KBM-7 (cell line): ENCODE measurements at regions not wholly inside any gene's neighbourhood (a gene's known extent, or its start where the extent isn't known, plus 50 kb on each side); places are given as distances from the start of the nearest gene placed in this dataset.
A peak's percentile ranks its signal among the peaks of the same experiment; 100 is the strongest.

Experiments used
- DNase-seq: peaks from one replicate; pipeline ENCODE4 v3.0.0-alpha.2; 2015
- in situ Hi-C: fragments of 300-500 bp; cut with MboI; formaldehyde crosslinking; loops from 2 replicates; pipeline ENCODE4 v1.14.3; 2020; ENCODE audit warnings: low sequenced_read_pairs, low pct_unique_long_range_greater_than_20kb, mixed read lengths

DNA sequence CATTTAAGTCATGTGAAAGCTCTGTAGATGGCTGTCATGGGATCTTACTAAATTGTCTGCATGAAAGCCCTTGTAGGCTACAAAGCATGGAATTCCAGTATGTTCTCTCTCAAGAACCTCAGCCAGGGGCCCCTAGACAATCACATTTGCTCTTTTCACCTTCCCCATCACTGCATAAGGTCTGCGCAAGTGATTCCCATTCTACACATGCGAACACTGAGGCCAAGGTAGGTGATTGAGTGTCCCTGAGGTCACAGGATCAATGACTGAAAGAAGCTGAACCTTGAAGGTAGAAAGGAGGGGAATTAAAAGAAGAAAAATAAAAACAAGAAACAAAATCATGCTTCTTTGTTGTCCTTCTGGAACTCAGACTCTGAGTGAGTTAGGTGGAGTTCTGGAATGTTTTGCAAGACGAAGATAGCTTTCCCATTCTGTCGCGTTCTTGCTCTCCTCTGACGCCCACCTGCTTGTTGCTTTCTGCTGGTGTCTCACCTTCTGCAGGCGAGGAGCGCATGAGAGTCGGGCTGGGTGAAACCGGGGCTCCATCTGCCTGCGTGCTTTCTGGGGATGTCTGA, 79.9 kb downstream of the SPRING1 start:
- in situ Hi-C loops: no loop called here
- DNase-seq: no peak

GRCh38 chr12:116656306-116656705, 81.6 kb downstream of the SPRING1 start:
- DNase-seq: no peak
- in situ Hi-C loops: no loop called here

- in situ Hi-C loops: no loop called here
- DNase-seq: no peak
Measured at GRCh38 chr12:116654226-116654743, 83.6 kb downstream of the SPRING1 start.

GRCh38 chr12:116651089-116651488, 86.8 kb downstream of the SPRING1 start:
- in situ Hi-C loops: no loop called here

GRCh38 chr12:116650585-116651087, 87.2 kb downstream of the SPRING1 start:
- DNase-seq: peak; percentile 67
- in situ Hi-C loops: no loop called here

More at GRCh38 chr12:116651089-116651488, 86.8 kb downstream of the SPRING1 start:
- DNase-seq: no peak

- in situ Hi-C loops: no loop called here
Measured at GRCh38 chr12:116650062-116650461, 87.8 kb downstream of the SPRING1 start.

GRCh38 chr12:116647813-116648212, 88.6 kb downstream of the MAP1LC3B2 start:
- peak; percentile 50 for DNase-seq
- in situ Hi-C loops: no loop called here

More at GRCh38 chr12:116650062-116650461, 87.8 kb downstream of the SPRING1 start:
- no peak for DNase-seq

DNA sequence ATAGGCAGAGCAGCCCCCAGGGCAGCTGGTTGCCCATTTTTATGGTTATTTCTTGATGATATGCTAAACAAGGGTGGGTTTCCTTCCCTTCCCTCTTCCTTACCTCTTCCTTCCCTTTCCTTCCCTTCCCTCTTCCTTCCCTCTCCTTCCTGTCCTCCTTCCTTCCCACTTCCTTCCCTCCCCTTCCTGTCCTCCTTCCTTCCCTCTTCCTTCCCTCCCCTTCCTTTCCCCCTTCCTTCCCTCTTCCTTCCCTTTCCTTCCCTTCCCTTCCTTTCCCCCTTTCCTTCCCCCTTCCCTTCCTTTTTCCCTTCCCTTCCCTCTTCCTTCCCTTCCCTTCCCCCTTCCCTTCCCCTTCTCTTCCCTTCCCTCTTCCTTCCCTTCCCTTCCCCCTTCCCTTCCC, 87.7 kb downstream of the MAP1LC3B2 start:
- in situ Hi-C loops: no loop called here
- DNase-seq: no peak

- in situ Hi-C loops: no loop called here
Measured at GRCh38 chr12:116644806-116645205, 85.6 kb downstream of the MAP1LC3B2 start.

GRCh38 chr12:116642683-116643082, 83.5 kb downstream of the MAP1LC3B2 start:
- in situ Hi-C loops: no loop called here
- peak; percentile 50 for DNase-seq

More at GRCh38 chr12:116644806-116645205, 85.6 kb downstream of the MAP1LC3B2 start:
- DNase-seq: no peak

DNA sequence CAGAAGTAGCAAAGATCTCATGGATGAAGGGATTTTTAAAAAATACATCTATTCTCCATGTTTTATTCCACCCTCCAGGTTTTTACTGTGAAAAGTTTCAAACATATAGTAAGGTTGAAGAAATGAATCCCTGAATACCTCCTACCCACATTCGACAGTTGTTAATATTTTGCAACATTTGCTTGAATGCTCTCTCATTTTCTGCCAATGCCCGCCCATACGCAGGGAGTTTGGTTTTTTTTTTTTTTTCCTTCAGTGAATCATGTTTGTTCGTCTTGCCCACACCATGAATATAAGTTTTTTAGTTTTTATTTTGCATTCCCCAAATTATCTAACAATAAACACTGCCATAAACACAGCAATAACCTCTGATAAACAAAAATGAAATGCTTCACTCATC, 82.9 kb downstream of the MAP1LC3B2 start:
- in situ Hi-C loops: no loop called here
- DNase-seq: no peak

DNA sequence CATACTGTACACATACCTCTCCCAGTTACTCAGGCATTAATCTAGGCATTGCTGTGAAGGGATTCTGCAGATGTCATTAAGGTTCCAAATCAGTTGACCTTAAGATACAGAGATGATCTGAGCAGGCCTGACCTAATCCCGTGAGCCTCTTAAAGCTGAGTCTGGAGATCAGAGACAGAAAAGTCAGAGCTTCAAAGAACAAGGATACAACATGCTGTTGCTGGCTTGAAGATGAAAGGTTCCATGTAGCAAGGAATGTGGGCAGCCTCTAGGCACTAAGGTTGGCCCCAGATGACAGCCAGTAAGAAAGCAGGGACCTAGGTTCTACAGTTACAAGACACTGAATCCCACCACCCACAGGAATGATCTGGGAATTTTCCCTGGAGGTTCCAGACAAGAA, 81.1 kb downstream of the MAP1LC3B2 start:
- in situ Hi-C loops: no loop called here
- DNase-seq: no peak

GRCh38 chr12:116639765-116640164, 80.6 kb downstream of the MAP1LC3B2 start:
- in situ Hi-C loops: no loop called here
- DNase-seq: no peak

DNA sequence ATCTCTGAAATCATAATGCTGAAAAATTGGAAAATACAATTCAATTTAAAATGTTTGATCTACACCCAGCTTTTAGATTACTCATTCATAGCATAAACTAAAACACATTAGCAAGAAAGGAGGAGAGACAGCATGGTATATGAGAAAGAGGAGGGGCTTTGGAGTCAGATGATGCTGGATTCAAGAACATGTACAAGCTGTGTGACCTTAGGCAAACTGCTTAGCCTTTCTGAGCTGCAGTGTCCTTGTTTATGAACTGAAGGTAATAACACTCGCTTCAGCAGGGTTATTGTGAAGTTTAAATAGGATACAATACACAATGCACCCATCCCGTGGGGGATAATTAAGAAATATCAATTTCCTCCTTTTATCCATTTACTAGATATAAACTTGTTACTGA, 79.2 kb downstream of the MAP1LC3B2 start:
- DNase-seq: no peak
- in situ Hi-C loops: no loop called here

DNA sequence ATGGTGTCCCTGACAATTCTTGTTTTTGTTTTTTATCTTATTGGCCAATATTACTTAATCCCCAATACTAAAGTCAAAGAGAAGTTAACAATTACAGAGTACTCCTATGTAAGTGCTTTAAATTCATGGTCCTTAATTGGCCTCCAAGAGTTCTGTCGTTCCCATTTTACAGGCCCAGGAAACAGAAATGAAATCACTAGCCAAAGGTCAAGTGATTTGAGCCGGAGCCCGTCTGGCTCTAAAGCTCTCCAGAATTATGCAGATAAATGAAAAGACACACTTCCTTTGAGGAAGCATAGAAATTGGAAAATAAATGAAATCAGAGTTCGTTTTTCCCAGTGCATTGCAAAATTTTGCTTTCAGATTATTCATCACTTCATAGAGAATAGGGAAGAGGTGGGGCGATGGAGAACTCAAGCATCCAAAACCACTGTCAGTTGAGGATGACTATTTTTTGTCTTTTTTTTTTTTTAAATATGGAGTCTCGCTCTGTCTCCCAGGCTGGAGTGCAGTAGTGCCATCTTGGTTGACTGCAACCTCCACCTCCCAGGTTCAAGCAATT, 78.5 kb downstream of the MAP1LC3B2 start:
- in situ Hi-C loops: no loop called here

GRCh38 chr12:116636608-116637519, 77.7 kb downstream of the MAP1LC3B2 start:
- in situ Hi-C loops: no loop called here
- DNase-seq: no peak

More for the DNA sequence above, 78.5 kb downstream of the MAP1LC3B2 start:
- DNase-seq: no peak

DNA sequence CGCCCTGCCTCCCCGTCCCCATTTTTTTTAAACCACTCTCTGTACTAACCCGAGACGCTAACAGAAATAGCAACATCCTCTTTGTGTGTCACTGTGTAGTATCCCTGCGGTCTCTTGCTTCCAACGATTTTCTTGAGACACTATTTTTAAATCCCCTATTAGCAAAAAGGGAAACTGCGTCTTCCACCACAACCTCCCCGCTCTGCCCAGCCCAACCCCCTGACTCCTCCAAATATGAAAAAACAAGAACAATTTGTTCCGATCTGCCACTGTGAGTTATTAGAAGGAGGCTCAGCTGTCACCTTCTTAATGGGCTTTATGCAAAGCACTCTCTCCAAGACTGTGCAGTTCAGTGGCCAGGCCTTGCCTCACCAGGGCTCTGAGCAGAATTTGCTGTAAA, 76.3 kb downstream of the MAP1LC3B2 start:
- in situ Hi-C loops: no loop called here
- peak; percentile 97 for DNase-seq

GRCh38 chr12:116633476-116633875, 74.3 kb downstream of the MAP1LC3B2 start:
- DNase-seq: no peak
- in situ Hi-C loops: no loop called here

DNA sequence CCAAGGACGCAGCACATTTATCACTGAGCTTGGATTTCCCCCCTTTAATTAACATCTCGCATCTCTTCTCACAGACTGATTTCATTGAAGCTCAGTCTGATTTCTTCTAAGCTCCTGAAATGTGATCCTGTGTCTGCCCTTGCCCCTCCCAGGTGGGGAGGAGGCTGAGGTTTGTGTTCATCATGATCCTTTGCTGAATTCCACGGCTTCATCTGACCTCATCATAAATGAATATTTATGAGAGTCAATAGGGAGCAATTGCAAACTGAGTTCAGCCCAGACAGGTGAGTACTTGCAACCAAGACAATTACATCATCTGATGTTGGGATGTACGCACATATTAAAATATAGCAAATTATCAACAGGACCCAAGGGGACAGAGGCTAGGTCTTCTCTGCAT, 72.4 kb downstream of the MAP1LC3B2 start:
- in situ Hi-C loops: no loop called here
- no peak for DNase-seq

DNA sequence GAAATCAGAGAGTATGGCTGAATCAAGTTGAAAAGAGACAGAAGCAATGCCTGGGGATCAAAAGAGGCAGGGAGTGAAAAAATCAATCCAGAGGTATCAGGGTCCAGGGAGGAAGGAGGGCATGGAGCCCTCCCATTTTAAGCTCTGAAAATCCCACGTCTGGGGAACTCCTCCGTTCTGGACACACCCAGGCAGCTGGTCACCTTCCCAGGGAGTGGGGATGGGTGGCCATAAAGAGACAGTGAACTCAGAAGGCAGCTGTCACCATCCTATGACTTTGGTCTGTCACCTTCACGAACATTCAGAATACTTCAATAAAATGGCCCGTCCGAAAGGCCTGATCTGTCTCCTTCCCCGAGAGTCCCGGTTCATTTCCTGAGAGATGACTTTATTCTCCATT, 71.6 kb downstream of the MAP1LC3B2 start:
- no peak for DNase-seq
- in situ Hi-C loops: no loop called here
